GM18907 (cell line): ENCODE measurements at regions not wholly inside any gene's neighbourhood (a gene's known extent, or its start where the extent isn't known, plus 50 kb on each side); places are given as distances from the start of the nearest gene placed in this dataset.
A peak's percentile ranks its signal among the peaks of the same experiment; 100 is the strongest.
"Not testable (repeated sequence)": the region's sequence is repeated elsewhere in the genome, so short reads cannot be mapped to it uniquely, and the experiment has no call there.

Source experiments
- ATAC-seq: cut with Tn5 transposase; IDR thresholded peaks from one replicate; pipeline ENCODE4 v1.9.1; 2021; ENCODE audit warnings: mild to moderate bottlenecking, moderate library complexity; ENCODE audit not compliant: unreplicated experiment

- no peak for ATAC-seq
Observed at GRCh38 chr10:33795529-33795928, 461.1 kb upstream of the NRP1 start.

GRCh38 chr10:33794460-33794859, 460.0 kb upstream of the NRP1 start:
- ATAC-seq: no peak

- ATAC-seq: no peak
Observed at GRCh38 chr10:33793793-33794192, 459.3 kb upstream of the NRP1 start.

- ATAC-seq: no peak
Observed at GRCh38 chr10:33791272-33791660, 456.8 kb upstream of the NRP1 start.

GRCh38 chr10:33790521-33791271, 456.2 kb upstream of the NRP1 start:
- ATAC-seq: no peak

GRCh38 chr10:33783557-33783956, 449.1 kb upstream of the NRP1 start:
- no peak for ATAC-seq

- no peak for ATAC-seq
Observed at GRCh38 chr10:33783078-33783477, 448.6 kb upstream of the NRP1 start.

- no peak for ATAC-seq
Observed at GRCh38 chr10:33781606-33782395, 447.3 kb upstream of the NRP1 start.

GRCh38 chr10:33780961-33781360, 446.5 kb upstream of the NRP1 start:
- ATAC-seq: no peak

- no peak for ATAC-seq
Observed at GRCh38 chr10:33777223-33777622, 442.8 kb upstream of the NRP1 start.

- no peak for ATAC-seq
Observed at GRCh38 chr10:33776419-33777070, 442.1 kb upstream of the NRP1 start.

GRCh38 chr10:33774857-33775256, 440.4 kb upstream of the NRP1 start:
- no peak for ATAC-seq

GRCh38 chr10:33773886-33774480, 439.5 kb upstream of the NRP1 start:
- ATAC-seq: no peak

- ATAC-seq: no peak
Observed at GRCh38 chr10:33773253-33773573, 438.7 kb upstream of the NRP1 start.

- ATAC-seq: peak; percentile 80
Observed at GRCh38 chr10:33772370-33773252, 438.1 kb upstream of the NRP1 start.

GRCh38 chr10:33771856-33772255, 437.4 kb upstream of the NRP1 start:
- not testable (repeated sequence) for ATAC-seq

GRCh38 chr10:33764694-33765185, 430.3 kb upstream of the NRP1 start:
- ATAC-seq: no peak

- ATAC-seq: no peak
Observed at GRCh38 chr10:33760056-33760943, 425.8 kb upstream of the NRP1 start.

GRCh38 chr10:33759191-33759590, 424.7 kb upstream of the NRP1 start:
- no peak for ATAC-seq
